Renal cortical epithelial cell (primary cell): ENCODE measurements at regions not wholly inside any gene's neighbourhood (a gene's known extent, or its start where the extent isn't known, plus 50 kb on each side); places are given as distances from the start of the nearest gene placed in this dataset.
"Not testable (repeated sequence)": the region's sequence is repeated elsewhere in the genome, so short reads cannot be mapped to it uniquely, and the experiment has no call there.

ENCODE experiments used
- DNase-seq: peaks from one replicate; pipeline ENCODE4 v3.0.0-alpha.2; 2011; ENCODE audit warnings: low read depth

- DNase-seq, result no peak
These were observed 87.9 kb downstream of the YIPF7 start for GRCh38 chr4:44563496-44563895.

- no peak for DNase-seq
These were observed 93.3 kb downstream of the YIPF7 start for GRCh38 chr4:44558031-44558605.

GRCh38 chr4:44554768-44555167 lies 96.7 kb downstream of the YIPF7 start:
- DNase-seq, result no peak

- no peak for DNase-seq
These were observed 98.2 kb downstream of the YIPF7 start for GRCh38 chr4:44553180-44553579.

GRCh38 chr4:44545781-44546180 lies 97.2 kb upstream of the KCTD8 start:
- DNase-seq, result no peak

- DNase-seq, result no peak
These were observed 95.5 kb upstream of the KCTD8 start for GRCh38 chr4:44544158-44544557.

GRCh38 chr4:44538534-44538933 lies 89.9 kb upstream of the KCTD8 start:
- DNase-seq, result no peak

- DNase-seq, result no peak
These were observed 87.4 kb upstream of the KCTD8 start for GRCh38 chr4:44535981-44536380.

- DNase-seq, result no peak
These were observed 84.2 kb upstream of the KCTD8 start for GRCh38 chr4:44532851-44533250.

- DNase-seq, result peak; percentile 0
These were observed 74.3 kb upstream of the KCTD8 start for GRCh38 chr4:44522761-44523445.

- DNase-seq, result not testable (repeated sequence)
These were observed 53.6 kb upstream of the KCTD8 start for GRCh38 chr4:44502216-44502615.
